Nephron (organoid): ENCODE measurements at regions not wholly inside any gene's neighbourhood (a gene's known extent, or its start where the extent isn't known, plus 50 kb on each side); places are given as distances from the start of the nearest gene placed in this dataset.

Experiments used
- H3K27ac Mint-ChIP-seq, 3 experiments: 2 replicates each; pipeline ENCODE4 v1.8.0; 2020; ENCODE audit warnings: mixed read lengths in 3 of 3, mild to moderate bottlenecking in 2 of 3, moderate library complexity in 1 of 3
- H3K27me3 Mint-ChIP-seq: 2 replicates; pipeline ENCODE4 v1.8.0; 2021; ENCODE audit warnings: low read depth, mild to moderate bottlenecking, moderate library complexity, mixed read lengths
- H3K36me3 Mint-ChIP-seq: 2 replicates; pipeline ENCODE4 v1.8.0; 2020; ENCODE audit warnings: low read depth, mixed read lengths
- H3K4me1 Mint-ChIP-seq: 2 replicates; pipeline ENCODE4 v1.8.0; 2020; ENCODE audit warnings: mixed read lengths
- H3K4me3 Mint-ChIP-seq, 3 experiments: 2 replicates each; pipeline ENCODE4 v1.8.0; 2020; ENCODE audit warnings: mild to moderate bottlenecking in 3 of 3, mixed read lengths in 3 of 3, moderate library complexity in 2 of 3
- H3K9me3 Mint-ChIP-seq: 2 replicates; pipeline ENCODE4 v1.8.0; 2020; ENCODE audit warnings: mixed read lengths
- TF ChIP-seq, protein P1 (sequence below), 3 experiments: fragments of 200-600 bp; sonication (generic); IDR thresholded peaks; one replicate each; pipeline ENCODE4 v1.5.0; 2021; ENCODE audit warnings: antibody characterized with exemption in 3 of 3; ENCODE audit not compliant: unreplicated experiment in 3 of 3

GRCh38 chr2:138853761-138854160 lies 73.6 kb upstream of the NXPH2 start:
- H3K9me3 Mint-ChIP-seq, result no peaks in the 10 kb centered on the region
- TF ChIP-seq, protein P1, sequence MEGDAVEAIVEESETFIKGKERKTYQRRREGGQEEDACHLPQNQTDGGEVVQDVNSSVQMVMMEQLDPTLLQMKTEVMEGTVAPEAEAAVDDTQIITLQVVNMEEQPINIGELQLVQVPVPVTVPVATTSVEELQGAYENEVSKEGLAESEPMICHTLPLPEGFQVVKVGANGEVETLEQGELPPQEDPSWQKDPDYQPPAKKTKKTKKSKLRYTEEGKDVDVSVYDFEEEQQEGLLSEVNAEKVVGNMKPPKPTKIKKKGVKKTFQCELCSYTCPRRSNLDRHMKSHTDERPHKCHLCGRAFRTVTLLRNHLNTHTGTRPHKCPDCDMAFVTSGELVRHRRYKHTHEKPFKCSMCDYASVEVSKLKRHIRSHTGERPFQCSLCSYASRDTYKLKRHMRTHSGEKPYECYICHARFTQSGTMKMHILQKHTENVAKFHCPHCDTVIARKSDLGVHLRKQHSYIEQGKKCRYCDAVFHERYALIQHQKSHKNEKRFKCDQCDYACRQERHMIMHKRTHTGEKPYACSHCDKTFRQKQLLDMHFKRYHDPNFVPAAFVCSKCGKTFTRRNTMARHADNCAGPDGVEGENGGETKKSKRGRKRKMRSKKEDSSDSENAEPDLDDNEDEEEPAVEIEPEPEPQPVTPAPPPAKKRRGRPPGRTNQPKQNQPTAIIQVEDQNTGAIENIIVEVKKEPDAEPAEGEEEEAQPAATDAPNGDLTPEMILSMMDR (IDR thresholded peaks at IDR 0.05; ENCODE audit: unreplicated experiment in 3 of 3), result no peak
- no peaks in the 10 kb centered on the region for H3K36me3 Mint-ChIP-seq
- peak overlapping the region; percentile 66 to 90 (median 76) for H3K27ac Mint-ChIP-seq
- peaks cover 17% of the 10 kb centered on the region for H3K4me1 Mint-ChIP-seq
- no peaks in the 10 kb centered on the region for H3K27me3 Mint-ChIP-seq
- no peak overlapping the region for H3K4me3 Mint-ChIP-seq

DNA sequence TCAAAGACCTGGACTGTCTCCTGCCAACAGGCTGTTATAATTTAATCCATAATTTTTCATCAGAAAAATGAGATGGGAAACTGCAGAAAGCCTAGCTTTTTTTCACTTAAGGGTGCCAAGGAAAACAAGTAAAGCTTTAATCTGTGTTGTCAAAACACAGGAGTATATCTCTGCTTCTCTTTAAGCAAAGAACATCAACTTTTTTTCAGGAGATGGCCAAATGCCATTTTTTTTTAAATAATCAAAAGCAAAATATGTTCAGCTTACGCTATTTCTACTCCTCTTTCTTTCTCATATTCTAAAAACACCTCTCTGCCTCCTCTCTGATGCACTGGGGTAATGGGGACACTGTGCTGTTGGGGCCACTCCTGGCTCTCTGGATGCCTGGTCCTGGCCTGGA lies 73.1 kb upstream of the NXPH2 start:
- no peak overlapping the region for H3K4me3 Mint-ChIP-seq
- TF ChIP-seq, protein P1 (IDR thresholded peaks at IDR 0.05; ENCODE audit: unreplicated experiment in 3 of 3), result no peak
- H3K27ac Mint-ChIP-seq, result peak overlapping the region; percentile 66 to 90 (median 76)
- no peaks in the 10 kb centered on the region for H3K27me3 Mint-ChIP-seq
- no peaks in the 10 kb centered on the region for H3K9me3 Mint-ChIP-seq
- H3K36me3 Mint-ChIP-seq, result no peaks in the 10 kb centered on the region
- peaks cover 17% of the 10 kb centered on the region for H3K4me1 Mint-ChIP-seq

DNA sequence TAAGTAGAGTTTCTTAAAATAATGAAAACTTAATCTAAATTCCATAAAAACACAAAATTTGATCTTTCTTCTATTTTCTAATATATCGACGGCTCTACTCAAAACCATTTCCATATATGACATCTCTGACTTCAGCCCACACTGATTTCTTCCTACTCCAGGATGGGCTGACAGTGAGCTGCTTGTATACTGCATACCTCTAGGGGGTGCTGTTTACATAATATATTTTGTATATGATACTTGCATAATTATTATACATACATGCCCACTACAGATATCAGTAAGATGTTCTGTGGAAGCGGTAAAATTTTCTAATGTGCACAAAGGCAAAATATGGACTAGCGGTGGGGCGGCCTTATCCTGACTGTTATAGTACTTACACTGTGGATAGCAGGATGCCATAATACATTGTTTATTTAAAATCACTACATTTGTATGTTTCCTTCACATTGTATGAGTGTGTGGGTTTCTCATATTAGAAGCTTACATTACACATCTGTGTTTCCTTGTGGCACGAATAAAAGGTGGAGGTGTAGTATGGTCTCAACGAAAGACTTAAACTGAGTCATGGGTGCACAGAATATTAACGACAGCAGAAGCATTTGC lies 66.1 kb upstream of the NXPH2 start:
- Mint-ChIP-seq H3K9me3 (no peaks in the 10 kb centered on the region), H3K4me3 (no peak overlapping the region), H3K4me1 (no peaks in the 10 kb centered on the region), H3K27ac (no peak overlapping the region), H3K36me3 (no peaks in the 10 kb centered on the region), H3K27me3 (no peaks in the 10 kb centered on the region)
- TF ChIP-seq, protein P1 (IDR thresholded peaks at IDR 0.05; ENCODE audit: unreplicated experiment in 3 of 3), result peak; percentile 63 to 77 (median 68)

DNA sequence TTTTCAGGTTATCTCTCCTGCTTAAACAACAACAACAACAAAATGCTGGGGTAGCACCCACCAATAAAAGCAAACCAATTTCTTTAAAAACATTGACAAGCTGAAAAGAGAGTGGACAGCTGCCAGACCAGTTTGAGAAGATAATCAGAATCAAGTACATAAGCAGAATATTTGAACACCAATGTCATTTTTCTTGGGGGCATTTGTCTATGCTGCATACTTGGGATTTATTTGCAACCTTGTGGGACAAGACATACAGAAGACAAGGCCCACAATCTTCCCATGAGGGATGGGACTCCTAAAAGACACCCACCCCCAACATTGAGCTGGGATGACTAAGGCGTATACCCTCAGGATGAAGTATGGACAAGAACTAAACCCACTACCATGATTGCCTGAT lies 62.2 kb upstream of the NXPH2 start:
- Mint-ChIP-seq H3K4me3 (no peak overlapping the region), H3K27ac (no peak overlapping the region), H3K9me3 (no peaks in the 10 kb centered on the region), H3K27me3 (no peaks in the 10 kb centered on the region), H3K36me3 (no peaks in the 10 kb centered on the region), H3K4me1 (no peaks in the 10 kb centered on the region)
- TF ChIP-seq, protein P1 (IDR thresholded peaks at IDR 0.05; ENCODE audit: unreplicated experiment in 3 of 3), result no peak

DNA sequence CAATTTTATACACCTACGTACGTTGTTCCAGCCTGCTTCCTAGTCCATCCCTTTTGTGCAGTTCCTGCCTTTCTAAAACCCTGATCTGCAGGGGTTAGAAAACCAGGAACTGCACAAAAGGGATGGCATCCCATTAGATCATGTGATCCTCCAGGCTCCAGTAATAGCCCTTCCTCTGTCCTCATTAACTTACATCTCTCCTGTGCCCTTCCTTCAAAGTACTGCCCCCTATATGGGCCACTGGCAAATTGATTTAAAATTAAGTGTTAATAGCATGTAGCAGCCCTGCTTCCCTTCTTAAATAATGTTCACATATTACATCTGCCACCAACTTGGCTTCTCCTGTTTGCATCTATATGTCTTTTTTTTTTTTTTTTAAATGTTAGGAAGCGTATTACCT lies 61.3 kb upstream of the NXPH2 start:
- Mint-ChIP-seq H3K4me3 (no peak overlapping the region), H3K4me1 (no peaks in the 10 kb centered on the region)
- TF ChIP-seq, protein P1 (IDR thresholded peaks at IDR 0.05; ENCODE audit: unreplicated experiment in 3 of 3), result no peak

More for the DNA sequence above, 61.3 kb upstream of the NXPH2 start:
- H3K36me3 Mint-ChIP-seq, result no peaks in the 10 kb centered on the region
- no peak overlapping the region for H3K27ac Mint-ChIP-seq
- H3K9me3 Mint-ChIP-seq, result no peaks in the 10 kb centered on the region
- no peaks in the 10 kb centered on the region for H3K27me3 Mint-ChIP-seq
